Karpas-422 (cell line): ENCODE measurements at regions not wholly inside any gene's neighbourhood (a gene's known extent, or its start where the extent isn't known, plus 50 kb on each side); places are given as distances from the start of the nearest gene placed in this dataset.

Experiments
- DNase-seq: peaks from one replicate; pipeline ENCODE4 v3.0.0-alpha.2; 2015
- H2AFZ ChIP-seq: fragments of 200-600 bp; sonication (generic); 2 replicates; pipeline ENCODE4 v1.6.1; 2014; ENCODE audit warnings: antibody characterized with exemption, low read length, mixed read lengths
- H3K27ac ChIP-seq: fragments of 200-600 bp; sonication (generic); 2 replicates; pipeline ENCODE4 v1.5.1; 2014; ENCODE audit warnings: mild to moderate bottlenecking, low read length, moderate library complexity
- H3K27me3 ChIP-seq: fragments of 200-600 bp; sonication (generic); 2 replicates; pipeline ENCODE4 v1.6.1; 2014; ENCODE audit warnings: low read length, mixed read lengths
- H3K36me3 ChIP-seq: fragments of 200-600 bp; sonication (generic); 2 replicates; pipeline ENCODE4 v1.6.1; 2014; ENCODE audit warnings: low read length, mixed read lengths; ENCODE audit not compliant: insufficient read depth
- H3K4me1 ChIP-seq: fragments of 200-600 bp; sonication (generic); 2 replicates; pipeline ENCODE4 v1.6.1; 2014; ENCODE audit warnings: mild to moderate bottlenecking, low read length, mixed read lengths
- H3K4me2 ChIP-seq: fragments of 200-600 bp; sonication (generic); 2 replicates; pipeline ENCODE4 v1.6.1; 2014; ENCODE audit warnings: low read length, low read depth, mild to moderate bottlenecking; ENCODE audit not compliant: poor library complexity, severe bottlenecking
- H3K4me3 ChIP-seq: fragments of 200-600 bp; sonication (generic); 2 replicates; pipeline ENCODE4 v1.5.1; 2014; ENCODE audit warnings: mild to moderate bottlenecking, antibody characterized with exemption, low read length, mixed read lengths
- H3K79me2 ChIP-seq: fragments of 200-600 bp; sonication (generic); 2 replicates; pipeline ENCODE4 v1.6.1; 2014; ENCODE audit warnings: mild to moderate bottlenecking, low read length, mixed read lengths
- H3K9ac ChIP-seq: fragments of 200-600 bp; sonication (generic); 2 replicates; pipeline ENCODE4 v1.6.0; 2014; ENCODE audit warnings: low read length
- H3K9me2 ChIP-seq: fragments of 200-600 bp; sonication (generic), shearing (Covaris generic); replicated peaks from 2 replicates; pipeline ENCODE4 v1.6.0; 2014; ENCODE audit warnings: mild to moderate bottlenecking, low read length, moderate library complexity; ENCODE audit not compliant: insufficient read depth
- H3K9me3 ChIP-seq: fragments of 300-700, 200-600 bp; sonication (generic); 2 replicates; pipeline ENCODE4 v1.6.1; 2014; ENCODE audit warnings: low read length, mixed read lengths
- H4K20me1 ChIP-seq: fragments of 200-600 bp; sonication (generic); 2 replicates; pipeline ENCODE4 v1.6.1; 2014; ENCODE audit warnings: mild to moderate bottlenecking, antibody characterized with exemption, low read length, low read depth; ENCODE audit not compliant: insufficient read depth

DNA sequence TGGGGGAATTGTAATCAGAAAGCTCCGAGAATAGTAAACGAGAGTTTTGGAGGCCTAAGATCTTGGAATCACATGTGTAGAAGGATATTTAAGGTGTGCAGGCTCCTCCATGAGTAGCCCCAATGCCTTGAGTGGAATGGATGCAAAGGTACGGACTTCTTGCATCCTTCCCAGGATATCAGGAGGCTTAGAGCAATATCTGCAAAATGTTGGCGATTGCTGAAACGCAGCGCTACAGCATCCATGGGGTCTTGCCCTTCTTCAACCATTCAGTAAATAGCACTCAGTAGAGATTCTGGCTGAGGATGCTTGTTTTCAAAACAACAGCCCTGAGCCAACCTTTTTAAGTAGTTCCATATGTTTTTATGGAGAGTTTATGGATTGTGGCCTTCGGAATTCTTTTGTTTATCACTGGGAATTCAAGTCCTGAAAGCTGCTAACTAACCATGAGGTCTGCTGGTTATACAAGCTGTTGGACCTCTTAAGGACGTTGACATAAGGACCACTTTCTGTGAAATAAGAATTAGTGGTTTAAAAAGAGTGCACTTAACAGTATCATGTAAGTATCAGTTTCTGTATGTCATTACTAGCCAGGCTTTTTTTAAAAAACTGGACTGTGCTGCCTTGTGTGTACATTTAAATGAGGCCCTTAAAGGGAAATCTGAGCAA, 228.8 kb upstream of the PGRMC2 start:
- H3K9ac ChIP-seq: peak overlapping the region; percentile 69

DNA sequence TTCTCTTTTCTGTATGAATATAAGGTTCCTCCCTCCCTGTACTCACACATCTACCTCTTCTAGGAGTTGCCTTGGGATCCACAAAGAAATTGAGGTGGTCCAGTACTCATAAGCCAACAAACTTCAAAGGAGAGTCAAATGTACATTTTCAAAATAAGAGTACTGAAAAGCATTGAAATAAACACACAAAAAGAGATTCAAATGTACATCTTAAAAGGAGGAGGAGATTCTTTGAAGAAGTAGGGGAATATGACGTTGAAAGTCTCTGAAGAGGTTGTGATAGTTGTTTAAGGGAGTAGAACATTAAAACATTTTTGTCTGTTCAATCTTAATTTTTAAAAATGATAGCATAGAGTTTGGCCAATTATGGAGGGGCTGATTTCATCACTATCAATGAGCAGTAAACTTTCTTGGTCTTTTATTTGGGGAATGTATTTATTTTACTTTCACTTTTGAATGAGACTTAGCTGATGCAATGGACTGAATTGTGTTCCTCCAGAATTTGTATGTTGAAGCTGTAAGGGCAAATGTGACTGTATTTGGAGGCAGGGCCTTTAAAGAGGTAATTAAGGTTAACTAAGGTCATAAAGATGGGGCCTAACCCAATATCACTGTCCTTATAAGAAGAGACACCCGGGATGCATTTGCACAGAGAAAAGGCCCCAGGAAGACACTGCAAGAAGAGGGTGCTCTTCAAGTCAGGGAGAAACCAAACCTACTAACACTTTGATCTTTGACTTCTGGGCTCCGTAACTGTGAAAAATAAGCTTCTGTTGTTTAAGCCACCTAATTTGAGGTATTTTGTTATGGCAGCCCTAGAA, 226.3 kb upstream of the PGRMC2 start:
- peak overlapping the region; percentile 72 for H3K4me2 ChIP-seq
- peak overlapping the region; percentile 51 for H3K4me3 ChIP-seq
- H3K9me2 ChIP-seq: no peaks in the 10 kb centered on the region
- DNase-seq: peak; percentile 73
- H3K9ac ChIP-seq: peak overlapping the region; percentile 59
- H3K36me3 ChIP-seq: no peaks in the 10 kb centered on the region
- peaks cover 80% of the 10 kb centered on the region for H3K4me1 ChIP-seq
- H4K20me1 ChIP-seq: no peaks in the 10 kb centered on the region
- H2AFZ ChIP-seq: peak overlapping the region; percentile 73
- H3K27ac ChIP-seq: peak overlapping the region; percentile 88
- H3K9me3 ChIP-seq: no peaks in the 10 kb centered on the region
- H3K27me3 ChIP-seq: no peaks in the 10 kb centered on the region
- H3K79me2 ChIP-seq: no peaks in the 10 kb centered on the region

More for the DNA sequence above, 228.8 kb upstream of the PGRMC2 start:
- Histone ChIP-seq H3K4me1 (peaks cover 79% of the 10 kb centered on the region), H3K4me3 (peak overlapping the region; percentile 47), H3K36me3 (no peaks in the 10 kb centered on the region), H3K27me3 (no peaks in the 10 kb centered on the region), H2AFZ (no peak overlapping the region; the same call in 1 of the 2 replicates), H3K9me3 (no peaks in the 10 kb centered on the region), H3K4me2 (peak overlapping the region; percentile 71), H3K79me2 (no peaks in the 10 kb centered on the region), H3K9me2 (no peaks in the 10 kb centered on the region), H4K20me1 (no peaks in the 10 kb centered on the region), H3K27ac (peak overlapping the region; percentile 95)
- peak; percentile 76 for DNase-seq

DNA sequence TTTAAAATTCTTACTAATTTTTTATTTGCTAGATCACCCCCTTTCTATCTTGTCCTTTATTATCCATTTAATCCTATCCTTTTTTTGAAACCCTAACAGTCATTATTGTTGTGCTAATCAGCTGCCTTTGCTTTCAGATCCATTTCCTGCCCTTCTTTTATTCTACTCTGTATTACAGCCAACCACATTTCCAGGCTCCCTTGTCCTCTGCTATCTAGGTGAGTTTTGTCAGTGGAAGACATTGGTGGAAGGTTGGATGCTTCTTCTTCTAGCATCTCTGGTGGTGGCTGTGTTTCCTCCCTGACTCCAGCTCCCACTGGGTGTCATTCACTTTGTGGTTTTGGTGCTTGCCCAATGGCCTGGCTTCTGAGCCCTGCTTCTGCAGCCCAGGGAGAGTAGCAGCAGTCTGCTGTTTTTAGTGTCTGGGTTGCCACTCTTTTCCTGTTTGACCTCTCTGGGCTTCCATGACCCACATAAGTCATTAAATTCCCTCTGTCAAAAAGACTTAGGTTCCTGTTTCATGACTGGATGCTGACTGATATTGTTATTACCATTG, 225.2 kb upstream of the PGRMC2 start:
- DNase-seq: peak; percentile 63
- Histone ChIP-seq H3K4me1 (peaks cover 77% of the 10 kb centered on the region), H2AFZ (peak overlapping the region; percentile 41; the same call in 1 of the 2 replicates), H3K36me3 (no peaks in the 10 kb centered on the region), H3K4me2 (peak overlapping the region; percentile 72), H3K27ac (peak overlapping the region; percentile 88), H3K27me3 (no peaks in the 10 kb centered on the region), H3K9me2 (no peaks in the 10 kb centered on the region), H3K9ac (peak overlapping the region; percentile 59), H3K79me2 (no peaks in the 10 kb centered on the region), H3K4me3 (peak overlapping the region; percentile 51; the same call in 1 of the 2 replicates), H3K9me3 (no peaks in the 10 kb centered on the region), H4K20me1 (no peaks in the 10 kb centered on the region)

DNA sequence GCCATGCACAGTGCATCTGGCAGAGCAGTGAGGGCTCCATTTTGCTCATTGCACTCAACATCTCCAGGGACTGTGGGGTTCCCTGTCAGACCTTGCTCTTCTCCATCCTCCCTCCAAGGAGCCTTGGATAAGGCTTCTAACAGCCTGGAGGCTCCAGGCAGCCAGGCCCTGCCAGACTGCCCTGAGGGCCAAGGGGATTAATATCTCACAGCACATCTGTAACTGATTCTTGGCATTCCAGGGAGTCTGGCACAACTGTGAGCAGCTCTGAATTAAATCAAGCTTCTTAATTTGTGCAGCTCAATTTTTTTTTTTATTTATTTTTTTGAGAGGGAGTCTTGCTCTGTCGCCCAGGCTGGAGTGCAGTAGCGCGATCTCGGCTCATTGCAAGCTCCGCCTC, 224.5 kb upstream of the PGRMC2 start:
- no peaks in the 10 kb centered on the region for H3K9me3 ChIP-seq
- no peak overlapping the region for H2AFZ ChIP-seq
- H3K9me2 ChIP-seq: no peaks in the 10 kb centered on the region
- peak overlapping the region; percentile 35; the same call in 1 of the 2 replicates for H3K27ac ChIP-seq
- no peaks in the 10 kb centered on the region for H4K20me1 ChIP-seq
- H3K4me2 ChIP-seq: no peak overlapping the region
- no peaks in the 10 kb centered on the region for H3K79me2 ChIP-seq
- H3K4me3 ChIP-seq: no peak overlapping the region
- no peak for DNase-seq
- no peak overlapping the region for H3K9ac ChIP-seq
- H3K27me3 ChIP-seq: no peaks in the 10 kb centered on the region
- no peaks in the 10 kb centered on the region for H3K36me3 ChIP-seq
- H3K4me1 ChIP-seq: peaks cover 74% of the 10 kb centered on the region

DNA sequence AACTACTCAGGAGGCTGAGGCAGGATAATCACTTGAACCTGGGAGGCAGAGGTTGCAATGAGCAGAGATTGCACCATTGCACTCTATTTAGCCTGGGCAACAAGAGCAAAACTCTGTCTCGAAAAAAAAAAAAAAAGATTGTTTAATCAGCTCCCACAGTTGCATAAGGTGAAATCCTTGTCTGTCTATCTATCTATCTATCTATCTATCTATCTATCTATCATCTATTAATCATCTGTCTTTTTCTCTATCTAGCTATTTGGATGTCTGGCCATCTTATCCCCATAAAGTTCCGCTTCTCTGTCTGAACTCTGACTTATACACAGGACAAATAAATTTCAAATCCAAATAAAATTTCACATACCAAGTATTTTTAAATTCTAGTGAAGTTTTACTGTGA, 223.2 kb upstream of the PGRMC2 start:
- no peaks in the 10 kb centered on the region for H3K27me3 ChIP-seq
- H3K4me2 ChIP-seq: no peak overlapping the region
- H3K79me2 ChIP-seq: no peaks in the 10 kb centered on the region
- H3K27ac ChIP-seq: peak overlapping the region; percentile 85
- H4K20me1 ChIP-seq: no peaks in the 10 kb centered on the region
- no peak for DNase-seq
- H3K4me3 ChIP-seq: no peak overlapping the region
- H3K4me1 ChIP-seq: peaks cover 64% of the 10 kb centered on the region
- H3K9me3 ChIP-seq: peaks cover 1% of the 10 kb centered on the region
- H3K9me2 ChIP-seq: no peaks in the 10 kb centered on the region
- 0 out of 2 replicates have a peak, but pooled peaks cover under 1% of the 10 kb centered on the region for H3K36me3 ChIP-seq
- H3K9ac ChIP-seq: no peak overlapping the region
- H2AFZ ChIP-seq: peak overlapping the region; percentile 4

DNA sequence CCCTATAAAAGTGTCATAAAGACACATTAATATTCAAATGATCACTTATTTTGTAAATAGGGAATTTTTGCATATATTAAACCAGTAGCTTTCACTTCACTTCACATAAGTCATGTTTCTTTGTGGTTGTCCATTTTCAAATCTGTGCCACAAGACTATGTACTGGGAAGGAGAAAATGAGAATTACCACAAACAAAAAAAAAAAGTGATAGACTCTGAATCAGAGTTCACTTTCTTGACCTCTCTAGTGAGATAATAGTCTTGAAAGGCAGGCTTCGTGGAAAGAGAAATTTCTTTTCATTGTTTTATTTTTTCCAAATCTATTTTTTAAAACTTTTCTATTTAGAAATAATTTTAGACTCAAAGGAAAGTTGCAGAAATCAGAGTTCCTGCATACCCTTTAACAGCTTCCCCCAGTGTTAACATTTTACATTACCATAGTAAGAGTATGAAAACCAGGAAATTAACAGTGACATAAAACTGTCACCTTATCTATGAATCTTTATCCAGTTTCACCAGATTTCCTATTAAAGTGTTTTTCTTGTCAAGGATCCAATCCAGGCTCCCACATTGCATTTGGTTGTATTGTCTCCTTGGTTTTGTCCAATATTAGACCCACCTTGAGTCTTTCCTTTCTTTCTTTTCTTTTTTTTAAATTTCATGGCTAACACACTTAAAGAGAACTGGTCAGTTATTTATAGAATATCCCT, 215.4 kb upstream of the PGRMC2 start:
- peak overlapping the region; percentile 5; the same call in 1 of the 2 replicates for H3K27ac ChIP-seq
- H2AFZ ChIP-seq: no peak overlapping the region
- H3K9me3 ChIP-seq: peaks cover 13% of the 10 kb centered on the region
- H3K9ac ChIP-seq: no peak overlapping the region
- peaks cover 26% of the 10 kb centered on the region for H3K4me1 ChIP-seq
- DNase-seq: no peak
- H3K4me3 ChIP-seq: no peak overlapping the region
- H3K36me3 ChIP-seq: peaks cover 30% of the 10 kb centered on the region
- H4K20me1 ChIP-seq: no peaks in the 10 kb centered on the region
- H3K27me3 ChIP-seq: no peaks in the 10 kb centered on the region
- no peaks in the 10 kb centered on the region for H3K79me2 ChIP-seq
- no peaks in the 10 kb centered on the region for H3K9me2 ChIP-seq
- no peak overlapping the region for H3K4me2 ChIP-seq

DNA sequence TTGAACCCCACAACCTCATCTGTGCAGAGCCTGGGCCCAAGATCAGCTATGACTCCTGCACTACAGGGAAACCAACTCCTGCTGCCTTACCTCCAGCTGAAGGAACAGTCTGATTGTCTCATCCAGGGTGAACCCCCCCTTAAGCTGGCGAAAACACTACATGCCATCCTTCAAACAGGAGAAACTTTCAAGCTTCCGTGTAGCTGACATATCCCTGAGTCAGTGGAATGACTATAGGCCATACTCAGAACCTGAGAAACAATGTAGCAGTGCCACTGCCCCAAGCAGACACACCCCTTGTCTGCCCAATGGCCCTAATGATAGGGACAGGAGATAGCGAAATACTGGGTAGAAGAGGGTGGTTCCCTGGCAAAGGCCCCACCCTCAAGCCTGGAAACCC, 213.6 kb upstream of the PGRMC2 start:
- Histone ChIP-seq H3K27ac (no peak overlapping the region), H3K36me3 (peaks cover 45% of the 10 kb centered on the region), H3K79me2 (no peaks in the 10 kb centered on the region), H3K4me2 (no peak overlapping the region), H3K9me3 (peaks cover 23% of the 10 kb centered on the region), H3K27me3 (no peaks in the 10 kb centered on the region), H3K4me3 (no peak overlapping the region), H4K20me1 (no peaks in the 10 kb centered on the region), H3K9me2 (no peaks in the 10 kb centered on the region), H3K4me1 (peaks cover 20% of the 10 kb centered on the region), H3K9ac (no peak overlapping the region), H2AFZ (no peak overlapping the region)
- DNase-seq: no peak
